Pons (tissue), 1 donor: ENCODE measurements at regions not wholly inside any gene's neighbourhood (a gene's known extent, or its start where the extent isn't known, plus 50 kb on each side); places are given as distances from the start of the nearest gene placed in this dataset.
"Not testable (repeated sequence)": the region's sequence is repeated elsewhere in the genome, so short reads cannot be mapped to it uniquely, and the experiment has no call there.

ENCODE experiments used
- DNase-seq: peaks from one replicate; pipeline ENCODE4 v3.0.0-alpha.2; 2016; ENCODE audit warnings: low spot score

DNA sequence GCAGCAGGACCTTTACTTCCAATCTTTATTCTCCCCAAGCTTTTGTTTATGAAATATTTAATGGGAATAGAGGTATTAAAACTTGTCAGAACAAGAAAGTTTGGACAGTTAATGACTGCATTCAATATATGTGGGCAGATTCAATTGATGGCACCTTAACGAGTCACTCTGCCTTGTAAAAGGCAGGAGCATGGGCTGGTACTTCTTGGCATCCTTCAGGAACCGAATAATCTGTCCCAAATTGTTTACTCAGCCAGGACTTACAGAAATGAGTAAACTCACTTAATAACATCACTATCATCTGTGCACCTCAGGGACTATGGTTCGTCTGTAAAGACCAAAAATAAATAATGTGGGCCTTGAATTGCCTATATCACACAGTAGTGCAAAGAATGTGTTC lies 1280.3 kb upstream of the TMEFF2 start:
- DNase-seq = no peak

DNA sequence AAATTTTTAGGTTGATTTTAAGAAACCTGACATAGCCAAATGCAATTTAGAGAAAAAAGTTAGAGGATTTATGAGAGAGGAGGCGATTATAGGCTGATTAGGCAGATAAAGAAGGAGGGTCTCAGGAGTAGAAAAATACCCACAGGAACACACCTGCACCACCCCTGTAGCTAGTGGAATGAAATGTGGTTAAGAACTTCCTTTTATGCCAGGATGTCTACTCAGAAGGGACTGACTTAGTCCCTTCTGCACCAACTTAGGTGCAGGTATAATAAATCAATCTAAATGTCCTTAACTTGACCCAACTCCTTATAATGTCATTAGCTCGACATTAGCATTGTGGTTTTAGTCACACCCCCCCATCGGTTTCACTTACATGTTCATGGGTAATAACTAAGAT lies 1274.5 kb upstream of the TMEFF2 start:
- DNase-seq = no peak

DNA sequence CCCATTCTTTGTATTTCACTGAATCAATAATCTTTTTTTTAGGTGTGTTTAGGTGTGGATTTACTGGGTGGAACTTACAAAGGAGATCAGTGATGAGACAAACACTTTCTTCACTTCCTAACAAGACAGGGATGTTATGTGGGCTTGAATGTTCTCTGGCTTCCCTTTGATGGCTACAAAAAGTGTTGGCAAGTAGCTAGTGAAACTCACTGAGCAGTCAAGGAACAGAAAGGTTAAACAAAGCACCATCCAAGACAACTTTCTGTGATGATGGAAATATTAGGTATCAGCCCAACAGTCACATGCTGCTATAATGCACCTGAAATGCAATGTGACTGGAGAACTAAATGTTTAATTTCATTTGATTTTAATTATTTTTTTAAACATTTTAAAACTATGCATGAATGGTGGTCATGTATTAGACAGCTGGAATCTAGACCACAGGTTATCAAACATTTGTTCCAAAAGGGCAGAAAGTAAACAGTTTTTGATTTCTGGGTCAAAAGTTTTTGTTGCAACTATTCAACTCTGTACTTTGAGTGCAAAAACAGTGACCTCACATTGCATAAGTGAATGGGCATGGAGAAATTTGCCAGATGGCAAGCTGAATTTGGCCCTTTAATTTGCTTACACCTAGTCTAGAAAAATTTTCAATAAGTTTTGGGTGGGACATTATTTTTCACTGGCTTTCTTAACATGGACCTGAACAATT lies 1272.7 kb upstream of the TMEFF2 start:
- no peak for DNase-seq

DNA sequence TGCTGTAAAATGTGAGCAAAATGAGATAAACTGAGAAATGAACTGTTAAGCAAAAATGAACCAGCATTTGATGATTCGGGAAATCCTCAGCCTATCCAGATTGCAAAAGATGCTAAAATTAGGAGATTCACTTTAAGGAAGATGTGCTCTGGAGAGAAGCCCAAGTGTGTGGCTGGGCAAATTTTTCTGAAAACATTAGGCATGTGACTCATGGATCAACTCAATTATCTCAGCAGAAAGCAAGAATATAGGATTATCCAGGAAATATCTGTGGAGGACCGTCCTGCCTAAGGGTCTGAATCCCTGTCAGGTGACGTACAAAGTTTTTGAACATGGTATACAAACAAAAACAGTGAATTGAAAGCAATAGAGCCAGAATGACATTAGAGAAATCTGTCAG lies 1268.3 kb upstream of the TMEFF2 start:
- no peak for DNase-seq

DNA sequence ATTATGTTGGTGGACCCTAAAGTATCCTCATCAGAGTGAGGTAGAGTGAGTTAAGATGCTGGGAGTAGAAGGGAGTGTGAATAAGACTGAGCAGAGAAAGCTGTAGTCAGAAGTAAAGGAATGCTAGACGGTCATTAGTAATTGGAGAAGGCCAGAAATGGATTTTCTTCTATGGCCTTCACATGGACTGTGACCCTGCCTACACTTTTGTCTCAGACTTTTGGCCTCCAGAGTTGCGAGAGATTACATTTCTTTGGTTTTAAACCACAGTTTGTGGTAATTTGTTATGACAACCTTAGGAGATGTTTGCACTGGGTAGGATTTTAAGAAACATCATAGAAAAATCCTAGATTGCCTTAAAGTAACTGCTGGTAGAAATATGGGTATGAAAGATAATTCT lies 1267.7 kb upstream of the TMEFF2 start:
- no peak for DNase-seq

DNA sequence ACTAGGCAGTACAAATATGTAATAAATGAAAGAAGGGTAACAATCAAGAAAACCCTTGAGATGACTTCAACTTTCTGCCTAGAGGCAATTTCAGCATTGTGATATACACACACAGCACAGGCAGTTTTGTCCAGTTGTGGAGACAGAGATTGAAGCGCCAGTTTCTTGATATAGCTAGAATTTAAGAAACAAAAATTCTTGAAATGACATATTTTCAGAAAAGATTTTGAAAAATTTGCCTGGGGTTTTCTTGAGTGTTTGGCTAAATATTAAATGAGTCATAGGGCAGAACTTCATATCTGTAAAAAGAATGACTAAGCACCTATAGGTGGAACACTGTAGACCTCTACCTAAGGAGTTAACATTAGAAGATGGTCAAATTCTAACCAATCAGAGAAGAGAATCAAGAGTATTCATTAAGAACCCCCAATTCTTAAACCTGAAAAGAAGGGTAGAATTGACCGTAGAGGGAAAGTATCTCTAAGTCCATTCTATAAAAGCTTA lies 1266.8 kb upstream of the TMEFF2 start:
- DNase-seq = no peak

DNA sequence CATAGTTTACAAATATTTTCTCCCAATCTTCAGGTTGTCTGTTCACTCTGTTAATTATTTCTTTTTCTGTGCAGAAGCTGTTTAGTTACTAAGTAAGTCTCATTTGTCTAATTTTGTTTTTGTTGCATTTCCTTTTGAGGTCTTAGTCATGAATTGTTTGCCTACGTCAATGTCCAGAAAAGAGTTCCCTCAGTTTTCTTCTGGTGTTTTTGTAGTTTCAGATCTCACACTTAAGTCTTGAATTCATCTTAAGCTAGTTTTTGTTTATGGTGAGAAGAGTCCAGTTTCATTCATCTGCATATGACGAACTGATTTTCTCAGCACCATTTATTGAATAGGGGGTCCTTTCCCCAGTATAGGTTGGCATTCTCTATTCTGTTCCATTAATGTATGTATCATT lies 1252.2 kb upstream of the TMEFF2 start:
- DNase-seq = no peak

DNA sequence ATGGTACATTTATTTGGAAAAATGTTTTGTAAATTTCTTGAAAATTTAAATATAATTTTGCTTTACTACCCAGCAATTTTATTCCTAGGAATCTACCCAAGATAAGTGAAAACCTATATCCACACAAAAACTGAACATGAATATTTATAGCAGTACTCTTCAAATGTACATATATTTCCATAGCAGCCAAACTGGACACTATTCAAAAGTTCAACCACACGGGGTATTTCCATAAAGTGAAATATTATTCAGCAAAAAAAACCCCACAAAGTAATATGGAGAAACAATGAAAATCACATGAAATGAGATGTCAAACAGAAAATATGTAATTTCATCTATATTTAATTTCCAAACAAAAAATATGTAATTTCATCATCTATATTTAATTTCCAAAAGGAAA lies 1247.6 kb upstream of the TMEFF2 start:
- DNase-seq = no peak

DNA sequence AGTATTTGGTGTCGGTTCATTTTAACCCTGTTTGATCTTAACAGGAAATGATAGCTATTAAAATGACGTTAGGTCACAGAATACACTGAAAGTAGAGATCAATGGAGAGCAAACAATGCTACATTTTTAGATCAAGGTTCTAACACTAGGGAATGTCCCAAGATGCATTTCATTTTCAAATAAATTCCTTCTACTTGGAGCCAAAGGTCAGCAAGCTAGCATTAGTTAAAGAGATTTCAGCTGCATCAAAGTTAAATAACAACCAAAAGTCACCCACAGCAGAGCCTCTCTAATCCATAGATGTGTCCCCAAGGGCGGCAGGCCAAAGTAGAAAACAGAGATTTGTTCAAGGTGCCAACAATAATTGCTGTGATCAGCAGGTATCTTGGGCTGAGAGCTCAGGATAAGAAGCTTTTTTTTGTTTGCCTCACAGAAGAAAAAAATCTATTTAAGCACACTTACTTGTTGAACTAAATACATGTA lies 1233.6 kb upstream of the TMEFF2 start:
- no peak for DNase-seq

DNA sequence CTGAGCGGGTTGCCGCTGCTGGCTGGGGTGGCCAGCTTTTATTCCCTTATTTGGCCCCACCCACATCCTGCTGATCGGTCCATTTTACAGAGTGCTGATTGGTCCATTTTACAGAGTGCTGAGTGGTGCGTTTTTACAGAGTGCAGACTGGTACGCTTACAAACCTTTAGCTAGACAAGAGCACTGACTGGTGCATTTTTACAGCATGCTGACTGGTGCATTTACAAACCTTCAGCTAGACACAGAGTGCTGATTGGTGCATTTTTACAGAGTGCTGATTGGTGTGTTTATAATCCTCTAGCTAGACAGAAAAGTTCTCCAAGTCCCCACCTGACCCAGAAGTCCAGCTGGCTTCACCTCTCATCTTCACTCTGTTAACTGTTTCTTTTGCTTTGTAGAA lies 1217.6 kb upstream of the TMEFF2 start:
- not testable (repeated sequence) for DNase-seq

DNA sequence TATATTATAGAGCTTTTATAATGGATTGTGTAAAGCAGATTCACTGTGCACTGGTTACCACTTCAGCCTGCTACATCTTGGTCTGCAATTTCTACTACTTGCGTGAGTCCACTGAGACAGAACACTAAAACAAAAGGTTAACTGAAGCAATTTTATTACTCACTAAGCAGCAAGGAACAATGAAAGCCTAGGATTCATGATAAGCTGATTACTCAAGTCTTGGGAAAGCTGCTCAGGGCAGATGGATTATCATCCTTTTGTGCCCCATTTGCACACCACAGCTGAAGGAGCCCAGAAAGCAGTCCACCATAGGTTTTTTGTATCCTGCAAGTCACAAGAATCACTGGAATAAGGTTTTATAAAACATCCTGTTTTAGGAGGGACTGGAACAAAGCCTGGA lies 1215.2 kb upstream of the TMEFF2 start:
- no peak for DNase-seq

DNA sequence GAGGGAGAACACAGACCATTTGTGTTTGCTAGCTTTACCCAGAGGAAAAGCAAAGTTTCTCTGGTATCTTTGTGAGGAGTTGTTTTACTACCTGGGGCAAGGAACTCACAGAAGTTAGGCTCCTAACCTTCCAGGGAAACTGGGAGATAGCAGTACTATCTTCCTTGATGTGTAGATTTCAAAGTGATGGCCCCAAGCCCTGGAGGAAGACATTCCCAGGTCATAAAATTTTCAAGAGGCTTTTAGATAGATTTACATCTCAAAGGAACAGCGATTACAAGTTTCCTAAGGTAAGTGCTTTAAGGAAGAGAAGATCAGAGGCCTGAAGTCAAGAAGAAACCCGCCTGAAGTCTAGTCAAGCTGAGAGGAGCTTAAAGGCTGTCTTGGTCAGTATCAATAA lies 1187.8 kb upstream of the TMEFF2 start:
- no peak for DNase-seq

DNA sequence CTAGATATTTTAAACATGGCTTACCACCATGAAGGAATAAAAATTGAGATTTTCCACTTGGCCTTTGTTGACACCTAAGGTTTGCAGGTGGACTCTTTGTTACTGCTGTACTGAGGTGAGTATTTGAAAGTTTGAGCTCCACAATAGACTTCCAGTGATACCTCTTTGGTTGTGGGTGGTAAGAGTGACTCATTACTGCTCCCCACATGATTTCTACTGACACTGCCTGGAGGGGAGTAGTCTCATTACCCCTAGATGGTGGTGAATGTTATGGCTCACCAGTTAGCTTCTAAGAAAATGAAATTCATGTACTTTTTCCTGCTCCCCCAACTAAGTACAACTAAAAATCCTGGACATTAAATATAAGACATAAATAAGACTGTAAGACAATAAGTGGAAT lies 1183.1 kb upstream of the TMEFF2 start:
- DNase-seq = no peak

DNA sequence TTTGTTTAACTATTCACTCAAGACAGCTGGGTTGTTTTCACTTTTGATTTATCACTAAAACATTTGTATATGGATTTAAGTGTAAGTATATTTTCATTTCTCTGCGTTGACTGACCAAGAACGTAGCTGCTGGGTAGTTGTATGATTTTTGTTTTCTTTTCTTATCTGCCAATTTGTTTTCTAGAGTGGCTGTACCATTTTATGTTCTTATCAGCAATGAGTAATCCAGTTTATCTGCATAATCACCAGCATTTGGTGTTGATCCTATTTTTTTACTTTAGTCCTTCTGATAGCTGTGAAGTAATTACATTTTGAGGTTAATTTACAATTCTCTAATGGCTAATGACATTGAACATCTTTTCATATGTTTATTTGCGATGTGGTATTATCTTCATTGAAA lies 1178.4 kb upstream of the TMEFF2 start:
- DNase-seq = no peak

DNA sequence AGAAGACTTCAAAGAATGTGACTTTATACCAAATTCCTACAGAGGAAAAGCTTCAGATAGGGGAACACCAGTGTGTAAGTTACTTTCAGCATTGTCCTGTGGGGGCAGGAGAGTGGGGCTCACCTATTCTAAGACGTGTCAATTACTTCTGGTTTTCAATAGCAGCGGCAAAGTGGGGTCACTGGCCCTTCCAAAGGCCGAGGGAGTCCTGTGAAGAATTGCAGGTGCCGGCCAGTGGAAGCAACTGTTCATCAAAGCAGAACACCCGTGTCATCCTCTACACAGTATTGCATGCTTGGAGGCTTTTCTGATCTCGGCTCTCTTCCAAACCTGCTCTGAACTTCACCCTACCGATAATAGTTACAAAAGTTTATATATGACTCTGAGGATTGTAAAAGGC lies 1176.5 kb upstream of the TMEFF2 start:
- no peak for DNase-seq

DNA sequence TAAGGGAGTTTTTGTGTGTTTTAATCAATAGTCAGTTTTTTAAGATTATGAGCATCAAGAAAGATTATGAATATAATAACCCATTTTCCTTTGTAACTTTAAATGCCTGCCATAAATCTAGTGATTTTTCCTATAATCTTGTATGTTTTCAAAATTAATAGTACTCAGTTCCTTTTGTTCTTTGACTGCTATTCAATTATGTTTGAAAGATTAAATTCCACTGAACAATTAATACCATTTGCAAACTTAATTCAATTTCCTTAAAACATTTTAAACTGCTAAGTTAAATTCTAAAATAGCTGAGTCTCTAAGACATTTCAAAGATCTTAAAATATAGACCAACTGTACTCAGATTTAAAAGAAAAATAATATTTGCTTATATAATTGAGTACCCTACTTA lies 1173.9 kb upstream of the TMEFF2 start:
- no peak for DNase-seq

DNA sequence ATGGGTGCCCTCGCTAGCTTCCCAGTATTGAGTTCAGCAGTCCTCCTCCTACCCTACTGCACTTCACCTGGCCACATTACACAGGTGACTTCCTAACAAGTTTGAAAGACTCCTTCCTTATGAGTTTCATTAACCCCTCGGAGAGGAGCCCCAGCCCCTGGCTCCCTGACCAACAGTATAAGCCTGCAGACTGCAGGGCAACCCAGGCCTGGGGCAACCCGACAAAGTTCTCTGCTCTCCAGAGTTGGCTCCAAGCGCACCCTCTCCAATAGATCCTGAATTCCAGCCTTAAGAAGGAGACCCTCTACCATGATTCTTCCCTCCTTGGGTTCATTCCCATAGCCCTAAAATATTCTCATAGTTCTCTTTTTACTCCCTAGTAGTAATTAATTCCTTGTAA lies 1162.8 kb upstream of the TMEFF2 start:
- DNase-seq = no peak

DNA sequence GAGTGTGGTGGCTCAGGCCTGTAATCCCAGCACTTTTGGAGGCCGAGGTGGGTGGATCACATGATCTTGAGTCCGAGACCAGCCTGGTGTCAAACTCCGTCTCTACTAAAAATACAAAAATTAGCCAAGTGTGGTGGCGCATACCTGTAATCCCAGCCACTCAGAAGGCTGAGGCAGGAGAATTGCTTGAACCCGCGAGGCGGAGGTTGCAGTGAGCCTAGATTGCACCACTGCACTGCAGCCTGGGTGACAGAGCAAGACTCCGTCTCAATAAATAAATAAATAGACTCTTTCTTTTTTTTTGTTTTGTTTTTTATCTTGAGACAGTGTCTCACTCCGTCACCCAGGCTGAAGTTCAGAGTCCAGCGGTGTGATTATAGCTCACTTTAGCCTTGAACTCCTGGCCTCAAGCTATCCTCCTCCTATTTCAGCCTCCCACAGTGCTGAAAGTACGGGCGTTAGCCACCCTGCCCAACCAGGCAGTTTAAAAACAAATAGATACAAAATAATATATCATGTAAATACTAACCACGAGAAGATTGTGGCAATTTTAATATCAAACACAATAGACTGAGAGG lies 1158.0 kb upstream of the TMEFF2 start:
- not testable (repeated sequence) for DNase-seq

DNA sequence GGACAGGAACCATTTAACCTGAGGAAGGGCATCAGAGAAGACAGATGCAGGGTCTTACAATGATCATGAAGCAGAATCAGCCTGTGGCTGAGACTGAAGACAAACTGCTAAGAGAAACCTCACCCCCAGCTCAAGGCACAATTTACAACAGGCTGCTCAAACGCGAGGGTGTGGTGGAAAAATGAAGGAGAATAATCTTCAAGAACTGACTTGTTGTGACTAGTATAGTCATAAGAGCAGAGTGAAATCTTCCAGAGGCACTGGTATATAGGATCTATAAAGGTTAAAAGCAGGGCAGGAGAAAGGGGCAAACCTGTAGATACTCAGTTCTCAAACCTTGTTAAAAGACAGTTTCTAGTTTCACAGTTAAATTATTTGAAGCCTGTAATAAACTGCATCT lies 1155.8 kb upstream of the TMEFF2 start:
- DNase-seq = no peak

DNA sequence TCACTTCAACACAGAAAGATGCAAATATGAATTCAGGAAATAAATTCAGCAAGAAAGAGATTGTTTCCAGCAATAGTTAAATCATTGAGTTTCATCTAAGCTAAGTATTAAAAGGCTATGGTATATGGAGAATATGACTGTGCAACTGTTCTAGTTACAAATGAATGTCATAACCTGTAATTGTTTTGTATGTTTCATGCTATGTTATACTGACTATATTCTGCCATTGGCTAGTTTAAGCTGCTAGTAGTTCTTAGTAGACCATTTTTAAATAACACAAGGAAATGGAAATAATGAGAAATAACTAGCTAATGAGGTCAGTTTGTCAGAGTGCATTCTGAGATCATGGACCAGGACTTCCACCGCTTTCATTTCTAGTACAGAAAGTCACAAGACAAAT lies 1154.9 kb upstream of the TMEFF2 start:
- DNase-seq = no peak

DNA sequence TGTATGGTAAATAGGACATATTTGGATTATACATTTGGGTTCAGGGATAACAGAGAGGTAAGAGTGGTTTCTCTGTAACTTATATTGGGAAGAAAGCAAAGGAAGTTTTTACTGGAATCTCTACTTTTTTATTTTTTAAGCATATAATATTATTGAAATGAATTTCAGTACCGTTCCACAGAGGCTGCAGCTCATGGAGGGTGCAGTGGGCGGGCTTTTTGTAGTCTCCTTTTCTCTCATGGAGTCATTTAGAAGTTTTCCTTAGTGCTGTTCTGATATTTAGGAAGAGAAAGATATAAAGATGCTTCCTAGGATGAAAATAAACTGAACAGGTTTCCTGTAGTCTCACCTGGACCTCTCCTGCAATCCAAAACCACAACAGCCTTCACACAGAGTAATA lies 1153.3 kb upstream of the TMEFF2 start:
- no peak for DNase-seq

DNA sequence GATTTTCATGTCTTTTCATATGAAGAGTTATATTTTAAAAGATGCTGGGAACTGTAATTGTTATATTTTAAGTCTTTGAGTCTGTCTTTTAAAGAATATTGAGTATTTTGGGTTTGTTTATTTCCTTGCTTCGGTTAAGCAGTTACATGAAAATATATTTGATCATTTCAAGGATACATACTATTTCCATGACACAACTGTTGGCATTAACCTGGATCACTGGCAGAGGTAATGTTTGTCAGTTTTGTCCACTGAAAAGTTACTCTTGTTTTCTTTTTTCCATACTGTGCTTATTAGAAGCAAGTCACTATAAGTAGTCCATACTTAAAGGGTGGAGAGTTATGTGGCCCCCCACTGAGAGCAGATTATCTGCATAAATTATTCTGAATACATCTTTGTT lies 1142.0 kb upstream of the TMEFF2 start:
- DNase-seq = no peak

DNA sequence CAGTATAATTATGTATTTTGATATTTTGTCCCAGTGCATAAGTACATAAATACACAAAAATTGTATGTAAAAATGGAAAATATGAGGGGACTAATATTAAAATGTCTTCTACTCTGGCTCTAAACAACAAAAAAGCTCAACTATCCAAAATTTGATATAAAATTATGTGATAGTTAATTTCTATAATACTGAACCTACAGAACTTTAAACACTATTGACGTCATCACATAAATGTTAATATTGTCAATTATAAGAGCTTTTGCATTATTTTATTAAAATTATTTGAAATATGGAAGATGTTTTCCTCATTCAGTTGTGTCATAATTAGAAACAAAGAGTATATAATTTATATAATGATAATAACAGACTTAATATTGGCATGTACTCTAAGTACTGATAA lies 1139.7 kb upstream of the TMEFF2 start:
- DNase-seq = no peak

DNA sequence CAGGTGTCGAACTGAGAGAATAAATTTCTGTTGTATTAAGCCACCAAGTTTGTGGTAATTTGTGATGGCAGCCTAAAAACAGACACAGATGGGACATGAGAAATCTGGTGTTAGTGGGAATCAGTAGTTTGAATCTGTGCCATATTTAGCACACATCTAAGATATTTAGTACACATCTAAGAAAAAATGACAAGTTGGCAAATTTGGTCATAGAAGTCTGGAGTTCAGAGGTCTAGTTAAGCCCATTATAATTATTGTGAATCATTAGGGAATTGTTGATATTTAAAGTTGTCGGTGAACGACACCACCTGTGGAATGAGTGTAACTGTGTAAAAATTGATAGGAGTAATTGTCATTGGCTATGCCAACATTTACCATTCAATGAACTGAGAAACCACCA lies 1138.8 kb upstream of the TMEFF2 start:
- no peak for DNase-seq
